ENCODE measurements at regions not wholly inside any gene's neighbourhood (a gene's known extent, or its start where the extent isn't known, plus 50 kb on each side); places are given as distances from the start of the nearest gene placed in this dataset.
A peak's percentile ranks its signal among the peaks of the same experiment; 100 is the strongest.
"Not testable (repeated sequence)": the region's sequence is repeated elsewhere in the genome, so short reads cannot be mapped to it uniquely, and the experiment has no call there.

DNA sequence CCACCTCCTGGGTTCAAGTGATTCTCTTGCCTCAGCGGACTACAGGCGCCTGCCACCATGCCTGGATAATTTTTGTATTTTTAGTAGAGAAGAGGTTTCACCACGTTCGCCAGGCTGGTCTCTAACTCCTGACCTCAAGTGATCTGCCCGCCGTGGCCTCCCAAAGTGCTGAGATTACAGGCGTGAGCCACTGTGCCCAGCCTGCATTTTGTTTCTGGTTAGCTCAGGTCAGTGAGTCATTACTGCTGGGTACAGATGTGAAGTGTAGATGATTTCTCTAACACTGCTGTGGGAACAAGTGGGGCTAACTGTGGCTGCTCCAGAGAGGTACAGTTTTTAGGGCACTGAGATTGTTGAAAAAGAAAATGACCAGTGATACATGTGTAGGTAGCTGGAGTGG, 188.6 kb downstream of the PRL start:
- DNase-seq (ENCODE audit: low spot score), result no peak

DNA sequence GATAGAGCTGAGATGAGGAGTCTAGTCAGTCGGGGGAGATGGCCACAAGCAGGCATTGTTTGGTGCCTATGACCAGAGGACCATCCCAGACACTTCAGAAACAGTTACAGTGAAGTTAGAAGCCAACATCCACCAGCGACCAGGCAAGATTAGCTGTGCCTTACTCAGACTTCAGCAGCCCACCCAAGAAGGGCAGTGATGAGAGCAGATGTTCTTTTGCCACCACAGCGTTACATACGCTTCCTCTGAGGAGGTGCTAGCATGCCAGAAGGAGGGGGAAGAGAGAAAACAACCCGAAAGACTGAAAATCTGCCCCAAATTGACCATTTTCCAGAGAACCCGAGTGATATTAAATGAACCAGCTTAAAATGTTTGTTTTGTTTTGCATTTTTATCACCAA, 186.8 kb downstream of the PRL start:
- DNase-seq (ENCODE audit: low spot score), result no peak

DNA sequence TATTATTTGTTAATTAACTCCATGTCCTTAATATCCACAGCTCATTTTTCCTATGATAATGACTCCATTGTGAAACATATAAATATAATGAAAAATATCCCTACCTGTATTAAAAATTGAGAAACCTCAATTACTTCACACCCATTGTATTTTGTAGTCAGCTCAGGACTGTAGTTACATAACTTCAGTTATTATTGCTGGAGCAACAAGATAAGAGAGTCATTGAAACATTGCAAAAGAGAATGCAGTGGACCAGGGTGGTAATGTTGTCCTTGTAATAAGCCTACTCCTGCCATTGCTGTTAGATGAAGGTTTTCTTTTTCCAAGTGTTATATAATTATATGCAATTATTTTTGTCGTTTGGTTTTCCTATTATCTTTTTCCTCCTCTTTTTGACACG, 184.4 kb downstream of the PRL start:
- DNase-seq (ENCODE audit: low spot score), result no peak

DNA sequence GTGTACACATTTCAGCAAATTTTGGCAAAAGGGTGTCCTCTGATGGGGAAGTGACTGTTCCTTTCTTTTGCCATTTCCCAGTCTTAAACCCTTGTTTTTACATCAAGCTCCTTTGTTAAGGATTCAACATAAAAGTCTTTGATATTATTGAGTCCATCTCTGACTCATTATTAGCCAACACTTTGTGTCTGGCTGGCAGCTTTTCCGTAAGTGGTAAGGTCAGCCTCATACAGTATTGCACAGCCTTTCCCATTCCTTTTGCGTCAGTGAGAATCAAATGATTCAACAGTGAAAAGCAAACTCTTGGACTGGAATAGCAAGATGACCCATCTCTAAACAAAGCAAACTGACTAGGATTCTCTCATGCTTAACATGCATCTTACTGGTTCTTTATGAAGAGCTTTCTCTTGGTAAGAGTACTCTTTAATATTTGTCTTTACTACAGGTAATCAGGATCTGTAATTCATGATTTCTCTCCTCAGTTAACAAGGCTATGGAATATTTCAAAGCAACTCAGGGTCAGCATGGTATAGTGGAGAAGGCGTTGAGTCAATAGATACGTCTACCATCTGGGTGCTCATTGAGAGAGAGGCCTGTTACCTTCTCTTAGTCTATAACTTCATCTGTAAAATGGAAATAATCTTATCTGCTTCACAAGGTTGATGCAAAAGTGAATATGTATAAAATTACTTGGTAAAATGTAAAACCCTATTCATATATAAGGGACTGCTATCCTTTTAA, 183.6 kb downstream of the PRL start:
- DNase-seq (ENCODE audit: low spot score), result peak; percentile 64

DNA sequence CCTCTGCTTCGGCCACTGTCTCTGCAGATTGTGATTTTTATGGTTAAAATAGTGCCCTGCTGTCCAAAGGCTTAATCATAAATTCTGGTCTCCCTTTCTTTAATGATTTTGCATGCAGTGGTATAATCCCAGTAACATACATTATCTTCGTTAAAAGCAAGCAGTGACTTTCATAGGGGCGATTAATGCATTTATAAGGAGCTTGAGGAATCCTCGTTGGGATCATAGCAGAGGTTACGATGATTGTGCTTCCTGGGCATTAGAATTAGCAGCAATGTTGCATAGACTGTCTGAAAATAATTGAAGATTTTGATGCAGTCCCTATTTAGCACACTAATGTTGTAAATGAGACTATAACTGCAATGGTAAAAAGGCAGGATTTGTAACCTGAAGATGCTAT, 181.3 kb downstream of the PRL start:
- no peak for DNase-seq (ENCODE audit: low spot score)

DNA sequence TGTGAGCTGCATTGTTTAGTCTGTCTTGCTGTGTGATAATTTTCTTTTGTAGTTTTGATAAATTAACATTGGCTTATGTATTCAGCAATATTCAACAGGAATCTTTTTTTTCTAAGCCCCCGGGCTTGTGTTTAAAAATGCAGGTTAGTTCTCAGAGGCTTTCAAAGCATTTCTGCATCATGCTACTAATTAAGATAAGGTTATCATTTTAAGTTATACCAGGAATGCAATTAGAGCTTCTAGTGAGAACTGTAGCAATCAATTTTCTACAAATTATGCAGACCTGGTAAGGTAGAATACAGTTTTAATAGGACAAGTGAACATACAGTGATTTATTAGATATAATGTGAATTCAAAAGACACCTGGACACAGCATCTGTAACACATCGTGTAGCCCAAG, 179.2 kb downstream of the PRL start:
- no peak for DNase-seq (ENCODE audit: low spot score)

DNA sequence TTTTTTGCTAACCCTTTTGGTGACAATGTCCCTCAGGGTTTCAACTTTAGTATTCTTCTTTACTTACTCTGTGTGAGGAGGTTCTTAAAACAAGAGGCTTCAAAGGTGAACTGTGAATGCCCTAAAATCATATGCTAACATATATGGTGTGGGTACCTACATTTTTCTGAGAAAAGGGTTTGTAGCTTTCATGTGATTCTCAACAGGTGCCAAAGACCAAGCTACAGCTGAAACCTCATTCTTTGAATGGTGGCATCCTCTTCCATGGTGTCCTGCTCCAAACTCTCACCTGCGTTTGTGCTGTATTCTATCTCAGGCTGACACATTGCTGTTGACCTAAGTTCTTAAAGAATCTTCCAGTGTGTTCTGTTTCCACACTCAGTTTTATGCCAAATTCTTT, 177.3 kb downstream of the PRL start:
- DNase-seq (ENCODE audit: low spot score), result no peak

DNA sequence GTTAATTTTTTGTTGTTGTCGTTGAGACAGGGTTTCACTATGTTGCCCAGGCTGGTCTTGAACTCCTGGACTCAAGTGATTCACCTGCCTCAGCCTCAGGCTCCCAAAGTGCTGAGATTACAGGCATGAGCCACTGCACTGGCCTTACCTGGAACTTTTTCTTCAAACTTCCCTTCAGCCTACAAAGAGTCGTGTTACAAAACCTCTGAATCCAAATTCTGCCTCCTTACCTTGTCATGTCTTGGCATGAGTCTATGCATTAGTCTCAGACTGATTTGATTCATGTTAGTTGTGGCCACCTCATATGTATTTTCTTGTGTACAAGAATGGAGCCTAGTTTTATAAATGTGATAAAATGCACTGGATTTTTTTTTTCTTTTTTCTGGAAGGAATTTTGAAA, 172.1 kb downstream of the PRL start:
- DNase-seq (ENCODE audit: low spot score), result no peak

DNA sequence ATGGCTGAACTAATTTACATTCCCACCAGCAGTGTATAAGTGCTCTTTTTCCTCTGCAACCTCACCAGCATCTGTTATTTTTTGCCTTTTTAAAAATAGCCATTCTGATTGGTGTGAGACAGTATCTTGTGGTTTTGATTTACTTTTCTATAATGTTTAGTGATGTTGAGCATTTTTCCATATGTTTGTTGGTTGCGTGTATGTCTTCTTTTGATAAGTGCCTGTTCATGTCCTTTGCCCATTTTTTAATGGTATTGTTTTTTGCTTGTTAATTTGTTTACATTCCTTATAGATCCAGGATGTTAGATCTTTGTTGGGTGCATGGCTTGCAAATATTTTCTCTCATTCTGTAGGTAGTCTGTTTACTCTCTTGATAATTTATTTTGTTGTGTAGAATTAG, 169.9 kb downstream of the PRL start:
- no peak for DNase-seq (ENCODE audit: low spot score)

DNA sequence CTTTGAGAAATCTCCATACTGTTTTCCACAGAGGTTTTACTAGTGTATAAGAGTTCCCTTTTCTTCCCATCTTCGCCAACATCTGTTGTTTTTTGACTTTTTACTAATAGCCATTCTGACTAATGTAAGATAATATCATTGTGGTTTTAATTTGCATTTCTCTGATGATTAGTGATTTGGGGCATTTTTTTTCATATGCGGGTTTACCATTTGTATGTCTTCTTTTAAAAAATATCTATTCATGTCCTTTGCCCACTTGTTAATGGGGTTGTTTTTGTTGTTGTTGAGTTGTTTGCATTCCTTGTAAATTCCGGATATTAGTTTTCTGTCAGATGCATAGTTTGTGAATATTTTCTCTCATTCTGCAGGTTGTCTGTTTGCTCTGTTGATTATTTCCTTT, 167.1 kb downstream of the PRL start:
- DNase-seq (ENCODE audit: low spot score), result no peak

DNA sequence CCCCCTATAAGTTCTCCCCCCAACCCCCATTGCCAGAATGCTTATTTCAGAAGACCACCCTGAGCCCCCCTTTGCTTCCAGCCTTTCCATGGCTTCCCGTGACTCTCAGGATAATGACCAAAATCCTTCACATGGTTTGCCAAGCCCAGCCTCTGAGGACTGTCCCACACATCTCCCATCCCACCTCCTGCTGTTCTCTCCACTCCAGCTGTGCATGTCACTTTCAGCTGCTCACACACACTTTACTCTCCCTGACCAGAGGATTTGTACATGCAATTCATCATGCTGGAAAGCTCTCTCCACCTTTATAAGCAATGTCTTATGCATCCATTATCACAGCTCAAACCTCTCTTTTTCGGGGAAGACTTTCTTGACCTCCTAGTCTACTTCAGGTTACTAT, 164.2 kb downstream of the PRL start:
- no peak for DNase-seq (ENCODE audit: low spot score)

DNA sequence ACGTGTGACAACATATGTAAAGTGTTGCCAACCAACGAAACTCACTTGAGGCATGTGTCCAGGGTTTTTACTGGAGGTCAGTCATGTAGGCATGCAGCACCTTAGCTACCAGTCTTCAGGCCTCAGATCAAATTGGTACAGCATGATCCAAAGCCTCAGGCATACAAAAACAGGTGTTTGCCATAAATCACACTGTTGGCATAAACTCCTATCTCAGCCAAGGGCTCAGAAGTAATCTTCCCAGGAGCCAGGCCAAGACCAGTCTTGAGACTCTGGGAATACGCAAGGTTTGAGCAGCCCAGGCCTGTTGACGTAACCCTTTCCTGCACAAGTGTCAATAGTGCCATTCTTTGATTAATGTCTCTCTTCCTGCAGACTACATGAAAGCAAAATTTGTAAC, 163.5 kb downstream of the PRL start:
- DNase-seq (ENCODE audit: low spot score), result no peak

DNA sequence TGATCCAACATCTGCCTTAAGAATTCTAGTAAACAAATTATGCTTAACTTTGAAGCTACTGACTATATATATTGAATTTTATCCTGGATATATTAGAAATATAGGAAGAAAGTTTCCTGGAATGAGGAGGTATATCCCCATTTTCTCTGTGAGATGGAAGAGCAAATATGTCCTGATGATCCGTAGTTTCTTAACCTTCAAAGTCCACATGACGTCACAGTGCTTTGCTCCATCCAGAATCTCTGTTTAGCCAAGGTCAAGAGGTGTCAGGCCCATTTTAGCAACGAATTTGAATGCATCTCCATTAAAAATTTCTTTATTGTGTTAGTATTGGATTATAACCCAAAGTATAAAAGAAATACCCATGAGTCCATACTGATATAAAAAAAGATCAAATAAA, 162.5 kb downstream of the PRL start:
- no peak for DNase-seq (ENCODE audit: low spot score)

DNA sequence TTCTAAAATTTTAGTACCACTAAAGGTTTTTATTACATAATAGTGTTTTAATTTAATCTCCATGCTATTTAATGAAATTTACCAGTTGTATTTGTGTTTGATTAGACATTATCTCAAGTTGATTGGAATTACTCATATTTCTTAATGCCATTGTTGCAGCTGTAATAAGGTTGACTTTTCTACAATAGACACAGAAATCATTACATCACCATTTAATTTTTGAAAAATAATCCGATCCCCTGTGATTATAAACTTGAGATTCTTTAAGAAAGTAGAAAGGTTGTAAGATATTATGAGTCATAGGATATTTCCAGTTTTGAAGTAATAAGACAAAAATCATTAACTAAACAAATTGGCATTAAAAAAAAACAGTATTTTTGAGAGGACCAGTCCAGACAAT, 161.4 kb downstream of the PRL start:
- DNase-seq (ENCODE audit: low spot score), result no peak

DNA sequence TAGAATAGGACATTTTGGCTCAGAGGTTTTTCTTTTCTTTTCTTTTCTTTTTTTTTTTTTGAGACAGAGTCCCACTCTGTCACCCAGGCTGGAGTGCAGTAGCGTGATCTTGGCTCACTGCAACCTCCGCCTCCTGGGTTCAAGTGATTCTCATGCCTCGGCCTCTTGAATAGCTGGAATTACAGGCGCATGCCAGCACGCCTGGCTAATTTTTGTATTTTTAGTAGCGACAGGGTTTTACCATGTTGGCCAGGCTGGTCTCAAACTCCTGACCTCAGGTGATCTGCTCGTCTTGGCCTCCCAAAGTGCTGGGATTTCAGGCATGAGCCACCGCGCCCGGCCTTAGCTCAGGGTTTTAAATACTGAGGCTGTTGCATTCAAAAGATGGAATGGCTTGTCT, 156.1 kb downstream of the PRL start:
- not testable (repeated sequence) for DNase-seq (ENCODE audit: low spot score)

DNA sequence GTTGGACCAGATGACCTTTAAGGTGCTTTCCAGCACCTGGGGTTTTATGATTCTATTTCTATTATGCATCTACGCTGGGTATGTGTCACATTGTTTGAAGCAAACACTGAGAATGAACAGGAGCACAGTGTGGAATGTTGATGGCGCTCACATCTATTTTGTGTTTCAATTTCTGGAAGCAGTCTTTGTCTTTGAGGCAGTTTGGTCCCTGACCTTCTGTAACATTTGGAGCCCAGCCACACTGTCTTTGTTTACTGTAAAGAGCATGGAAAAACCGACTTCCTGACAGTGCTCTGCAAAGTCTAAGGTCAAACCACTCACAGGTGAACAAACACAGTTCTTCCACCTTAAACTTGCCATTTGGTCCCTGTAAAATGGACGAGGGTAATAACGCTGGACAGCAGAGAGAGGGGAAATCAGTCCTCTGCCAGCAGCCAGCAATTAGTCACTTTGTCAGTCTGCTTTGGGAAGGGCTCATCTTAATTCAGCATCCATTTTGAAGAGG, 155.5 kb downstream of the PRL start:
- no peak for DNase-seq (ENCODE audit: low spot score)

DNA sequence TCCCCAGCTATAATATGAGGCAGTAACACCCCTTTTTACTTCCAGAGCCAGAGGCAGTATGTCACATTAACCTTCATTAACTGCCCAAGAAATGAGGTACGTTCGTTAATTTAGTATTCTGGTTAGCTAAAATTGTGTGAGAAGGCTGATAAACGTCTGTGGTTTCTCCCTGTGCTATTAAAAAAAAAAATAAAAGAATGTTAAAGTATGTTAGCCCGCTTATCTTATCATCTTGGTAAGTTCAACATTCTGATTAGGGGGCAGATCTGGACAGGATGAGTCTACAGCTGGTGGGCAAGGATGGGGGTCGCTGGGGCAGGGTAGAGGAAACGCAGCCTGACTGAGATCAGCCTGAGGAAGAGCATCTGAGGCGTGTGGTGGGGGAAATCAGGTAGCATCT, 154.0 kb downstream of the PRL start:
- DNase-seq (ENCODE audit: low spot score), result no peak

DNA sequence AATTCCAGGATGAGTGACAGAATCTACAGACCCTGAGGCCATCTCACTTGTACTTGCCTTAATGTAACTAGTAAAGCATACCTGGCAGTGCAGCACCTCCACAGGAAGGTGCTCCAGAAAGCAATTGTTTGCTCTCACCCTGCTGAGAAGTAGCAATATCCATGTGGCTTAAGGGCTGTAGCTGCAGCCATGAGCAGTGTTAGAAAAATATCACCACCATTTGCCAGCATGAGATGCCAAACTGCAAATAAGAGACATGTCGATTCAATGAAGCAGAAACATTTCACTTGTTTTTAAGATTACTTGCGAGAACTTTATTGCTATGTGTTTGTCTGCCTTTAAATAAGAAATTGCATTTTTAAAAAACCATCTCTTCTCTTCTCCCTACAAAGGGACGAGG, 151.5 kb downstream of the PRL start:
- no peak for DNase-seq (ENCODE audit: low spot score)

DNA sequence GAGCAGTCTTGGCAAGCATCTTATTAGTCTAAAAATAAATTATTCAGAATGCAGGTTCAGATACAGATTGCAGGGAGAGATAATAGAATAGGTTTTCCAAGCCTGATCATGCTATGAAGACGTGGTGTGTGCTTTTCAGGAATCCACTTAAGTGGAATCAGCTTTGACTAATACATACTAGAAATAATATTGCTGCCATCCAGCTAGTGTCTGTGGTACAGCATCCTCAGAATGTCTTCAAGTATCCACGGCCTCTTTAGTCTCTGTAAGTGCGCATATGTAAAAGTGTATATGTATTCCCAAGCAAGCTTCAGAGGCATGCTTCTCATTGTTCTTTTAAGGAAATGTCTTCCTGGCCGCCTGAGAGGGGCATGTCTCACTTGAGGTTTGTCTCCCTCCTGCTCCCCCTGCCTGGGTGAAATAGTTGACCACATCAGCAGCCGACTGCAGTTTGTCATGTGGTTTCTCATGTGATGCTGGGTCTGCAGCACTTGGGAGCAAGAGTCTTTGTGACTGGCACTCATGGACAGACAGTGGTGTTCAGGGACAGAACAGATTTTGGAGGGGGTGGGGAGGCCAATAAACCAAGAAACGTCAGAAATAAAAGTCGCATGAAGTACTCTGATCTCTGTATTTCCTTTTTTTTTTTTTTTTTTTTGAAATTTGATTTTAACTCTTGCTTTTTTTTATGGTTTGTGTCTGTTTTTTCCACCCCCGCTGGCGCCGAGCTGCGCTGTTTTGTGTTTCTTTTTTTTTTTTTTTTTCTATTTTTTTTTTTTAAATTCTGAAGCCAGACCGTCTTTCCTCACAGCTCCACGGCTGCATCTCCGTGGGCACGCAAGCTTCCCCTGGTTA, 150.8 kb downstream of the PRL start:
- peak; percentile 35 for DNase-seq (ENCODE audit: low spot score)

DNA sequence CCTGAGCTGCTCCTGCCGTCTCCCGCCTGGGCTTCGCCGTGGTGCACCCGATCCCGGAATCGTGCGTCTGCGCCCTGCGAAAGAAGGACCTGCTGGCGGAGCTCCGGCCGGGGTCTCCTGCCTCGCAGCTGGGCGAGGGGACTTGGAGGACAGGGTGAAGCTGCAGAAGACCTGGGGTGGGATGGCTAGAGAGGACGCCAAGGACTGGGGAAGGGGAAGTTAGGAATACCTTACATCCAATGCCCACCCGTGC, 150.2 kb downstream of the PRL start:
- no peak for DNase-seq (ENCODE audit: low spot score)

DNA sequence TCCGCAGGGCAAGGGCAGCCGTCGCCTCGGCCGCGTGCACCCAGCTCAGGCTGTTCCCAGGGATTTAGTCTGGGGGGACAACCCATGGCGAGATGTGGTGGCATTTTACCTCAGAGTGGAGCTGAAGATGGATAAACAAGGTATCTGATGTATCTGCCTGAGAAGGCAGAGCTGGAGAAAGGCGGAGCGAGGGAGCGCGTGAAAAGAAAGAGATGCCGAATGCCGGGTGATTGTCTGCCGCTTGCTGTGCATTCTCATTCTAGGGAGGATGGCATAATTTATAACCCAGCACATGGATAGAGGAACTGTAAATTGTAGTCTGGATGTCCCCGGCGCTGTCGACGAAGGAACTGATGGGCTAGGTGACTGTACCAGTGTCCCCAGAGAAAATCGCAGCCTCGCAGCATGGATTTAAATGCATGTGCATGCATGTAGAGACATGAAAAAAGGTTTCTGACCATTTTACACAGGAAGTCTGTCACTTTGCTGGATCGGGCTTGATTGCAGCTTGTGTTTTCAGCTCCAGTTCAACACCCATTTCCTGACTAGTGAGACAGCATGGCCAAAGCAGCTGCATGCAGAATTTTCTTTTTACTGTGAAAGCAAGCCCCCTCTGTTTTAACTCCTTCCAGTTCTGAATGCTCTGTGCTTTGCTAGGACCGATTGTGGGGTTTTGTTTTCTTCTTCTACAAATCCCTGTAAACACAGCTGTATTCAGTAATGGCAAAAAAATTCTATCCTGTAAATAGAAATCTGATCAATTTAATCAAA, 149.7 kb downstream of the PRL start:
- DNase-seq (ENCODE audit: low spot score), result peak; percentile 15

DNA sequence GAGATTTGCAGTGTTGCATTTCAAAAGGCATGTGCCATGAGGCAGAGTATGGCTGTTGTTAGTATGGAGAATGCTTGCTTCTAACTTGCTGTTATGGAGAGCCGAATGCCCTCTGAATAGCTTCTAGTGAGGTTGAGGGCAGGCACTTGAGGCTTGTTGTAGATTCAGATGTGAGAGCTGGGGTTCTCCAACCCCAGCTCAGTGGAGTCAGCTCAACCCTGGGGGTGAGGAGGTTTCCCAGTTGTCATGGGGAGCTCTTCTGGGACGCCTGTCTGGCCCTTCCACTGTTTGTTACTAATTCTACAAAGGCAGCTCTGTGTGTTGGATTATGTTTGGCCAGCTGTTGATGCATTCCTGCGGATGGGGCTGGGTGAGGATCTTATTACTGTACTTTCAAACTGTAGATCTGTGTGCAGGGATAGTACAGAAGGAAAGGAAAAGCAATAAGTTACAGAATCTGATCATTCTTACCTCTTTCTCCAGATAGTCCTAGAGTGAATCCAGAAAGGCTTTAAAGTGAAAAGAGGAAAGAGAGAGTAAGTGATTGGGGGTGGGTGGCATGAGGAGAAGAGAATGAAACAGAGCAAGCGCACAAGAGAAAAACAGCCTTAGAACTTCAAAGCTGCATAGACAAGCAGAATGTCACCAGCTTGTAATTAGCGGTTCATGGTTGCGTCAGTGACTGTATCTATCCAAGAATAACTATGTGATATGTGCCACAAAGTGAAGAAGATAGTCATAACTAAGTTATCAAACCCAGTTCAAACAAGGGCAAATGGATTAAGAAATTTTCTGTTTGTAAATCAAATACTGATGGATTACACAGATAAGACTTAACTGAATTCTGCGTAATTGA, 148.7 kb downstream of the PRL start:
- peak; percentile 91 for DNase-seq (ENCODE audit: low spot score)
